GM23338 (cell line): ENCODE measurements at regions not wholly inside any gene's neighbourhood (a gene's known extent, or its start where the extent isn't known, plus 50 kb on each side); places are given as distances from the start of the nearest gene placed in this dataset.

Experiments
- EZH2 ChIP-seq: fragments of 200-600 bp; sonication (generic); IDR thresholded peaks from one replicate; pipeline ENCODE4 v1.8.0; 2017; ENCODE audit warnings: antibody characterized with exemption, mild to moderate bottlenecking, low read depth; ENCODE audit not compliant: unreplicated experiment
- EZH2phosphoT487 ChIP-seq: fragments of 200-600 bp; sonication (generic); IDR thresholded peaks from one replicate; pipeline ENCODE4 v1.8.1; 2018; ENCODE audit warnings: antibody characterized with exemption; ENCODE audit not compliant: unreplicated experiment
- NANOG ChIP-seq: IDR thresholded peaks from 2 replicates; pipeline ENCODE4 v1.6.1; 2016; ENCODE audit warnings: antibody characterized with exemption, borderline replicate concordance
- POLR2AphosphoS5 ChIP-seq: IDR thresholded peaks from 2 replicates; pipeline ENCODE4 v1.6.1; 2016; ENCODE audit warnings: antibody characterized with exemption, low read depth
- TF ChIP-seq, protein P1 (sequence below): IDR thresholded peaks from one replicate; pipeline ENCODE4 v1.6.1; 2018; ENCODE audit warnings: antibody characterized with exemption; ENCODE audit not compliant: unreplicated experiment
- TF ChIP-seq, protein P2 (sequence below), 2 experiments: fragments of 200-600 bp in 1 of 2; sonication (generic) in 1 of 2; conservative IDR thresholded peaks; 2 replicates each; pipeline versions ENCODE4 v1.5.1 to v1.6.1; 2016 to 2017; ENCODE audit warnings: antibody characterized with exemption in 2 of 2, low read depth in 2 of 2, mild to moderate bottlenecking in 2 of 2, moderate library complexity in 1 of 2

DNA sequence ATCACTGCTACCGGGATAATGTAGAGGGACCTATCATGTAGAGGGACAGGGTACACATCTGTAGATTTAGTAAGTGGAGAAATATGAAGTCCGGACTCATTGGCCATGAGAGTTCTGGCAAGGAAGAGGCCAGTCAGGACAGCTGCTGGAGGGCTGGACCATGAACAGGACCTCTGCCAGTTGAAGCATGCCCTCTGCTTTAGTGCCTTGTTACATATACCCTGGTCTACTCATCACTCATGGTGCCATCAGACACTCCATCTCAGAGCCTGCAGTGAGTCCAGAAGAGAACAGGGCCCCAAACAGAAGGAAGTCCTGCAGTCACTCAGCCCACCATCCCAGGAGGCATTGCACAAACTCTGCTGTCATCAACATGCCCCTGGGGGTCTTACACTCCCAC is 54.7 kb upstream of the CA12 start:
- TF ChIP-seq, protein P1, sequence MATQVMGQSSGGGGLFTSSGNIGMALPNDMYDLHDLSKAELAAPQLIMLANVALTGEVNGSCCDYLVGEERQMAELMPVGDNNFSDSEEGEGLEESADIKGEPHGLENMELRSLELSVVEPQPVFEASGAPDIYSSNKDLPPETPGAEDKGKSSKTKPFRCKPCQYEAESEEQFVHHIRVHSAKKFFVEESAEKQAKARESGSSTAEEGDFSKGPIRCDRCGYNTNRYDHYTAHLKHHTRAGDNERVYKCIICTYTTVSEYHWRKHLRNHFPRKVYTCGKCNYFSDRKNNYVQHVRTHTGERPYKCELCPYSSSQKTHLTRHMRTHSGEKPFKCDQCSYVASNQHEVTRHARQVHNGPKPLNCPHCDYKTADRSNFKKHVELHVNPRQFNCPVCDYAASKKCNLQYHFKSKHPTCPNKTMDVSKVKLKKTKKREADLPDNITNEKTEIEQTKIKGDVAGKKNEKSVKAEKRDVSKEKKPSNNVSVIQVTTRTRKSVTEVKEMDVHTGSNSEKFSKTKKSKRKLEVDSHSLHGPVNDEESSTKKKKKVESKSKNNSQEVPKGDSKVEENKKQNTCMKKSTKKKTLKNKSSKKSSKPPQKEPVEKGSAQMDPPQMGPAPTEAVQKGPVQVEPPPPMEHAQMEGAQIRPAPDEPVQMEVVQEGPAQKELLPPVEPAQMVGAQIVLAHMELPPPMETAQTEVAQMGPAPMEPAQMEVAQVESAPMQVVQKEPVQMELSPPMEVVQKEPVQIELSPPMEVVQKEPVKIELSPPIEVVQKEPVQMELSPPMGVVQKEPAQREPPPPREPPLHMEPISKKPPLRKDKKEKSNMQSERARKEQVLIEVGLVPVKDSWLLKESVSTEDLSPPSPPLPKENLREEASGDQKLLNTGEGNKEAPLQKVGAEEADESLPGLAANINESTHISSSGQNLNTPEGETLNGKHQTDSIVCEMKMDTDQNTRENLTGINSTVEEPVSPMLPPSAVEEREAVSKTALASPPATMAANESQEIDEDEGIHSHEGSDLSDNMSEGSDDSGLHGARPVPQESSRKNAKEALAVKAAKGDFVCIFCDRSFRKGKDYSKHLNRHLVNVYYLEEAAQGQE: no peak
- TF ChIP-seq, protein P2, sequence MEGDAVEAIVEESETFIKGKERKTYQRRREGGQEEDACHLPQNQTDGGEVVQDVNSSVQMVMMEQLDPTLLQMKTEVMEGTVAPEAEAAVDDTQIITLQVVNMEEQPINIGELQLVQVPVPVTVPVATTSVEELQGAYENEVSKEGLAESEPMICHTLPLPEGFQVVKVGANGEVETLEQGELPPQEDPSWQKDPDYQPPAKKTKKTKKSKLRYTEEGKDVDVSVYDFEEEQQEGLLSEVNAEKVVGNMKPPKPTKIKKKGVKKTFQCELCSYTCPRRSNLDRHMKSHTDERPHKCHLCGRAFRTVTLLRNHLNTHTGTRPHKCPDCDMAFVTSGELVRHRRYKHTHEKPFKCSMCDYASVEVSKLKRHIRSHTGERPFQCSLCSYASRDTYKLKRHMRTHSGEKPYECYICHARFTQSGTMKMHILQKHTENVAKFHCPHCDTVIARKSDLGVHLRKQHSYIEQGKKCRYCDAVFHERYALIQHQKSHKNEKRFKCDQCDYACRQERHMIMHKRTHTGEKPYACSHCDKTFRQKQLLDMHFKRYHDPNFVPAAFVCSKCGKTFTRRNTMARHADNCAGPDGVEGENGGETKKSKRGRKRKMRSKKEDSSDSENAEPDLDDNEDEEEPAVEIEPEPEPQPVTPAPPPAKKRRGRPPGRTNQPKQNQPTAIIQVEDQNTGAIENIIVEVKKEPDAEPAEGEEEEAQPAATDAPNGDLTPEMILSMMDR (conservative IDR thresholded peaks at IDR 0.05; ENCODE audit: low read depth in 2 of 2): no peak
- TF ChIP-seq EZH2phosphoT487: no peak
- TF ChIP-seq EZH2: no peak
- TF ChIP-seq NANOG: no peak
- TF ChIP-seq POLR2AphosphoS5: no peak
